ENCODE measurements at regions not wholly inside any gene's neighbourhood (a gene's known extent, or its start where the extent isn't known, plus 50 kb on each side); places are given as distances from the start of the nearest gene placed in this dataset.

- TF ChIP-seq, protein P1, sequence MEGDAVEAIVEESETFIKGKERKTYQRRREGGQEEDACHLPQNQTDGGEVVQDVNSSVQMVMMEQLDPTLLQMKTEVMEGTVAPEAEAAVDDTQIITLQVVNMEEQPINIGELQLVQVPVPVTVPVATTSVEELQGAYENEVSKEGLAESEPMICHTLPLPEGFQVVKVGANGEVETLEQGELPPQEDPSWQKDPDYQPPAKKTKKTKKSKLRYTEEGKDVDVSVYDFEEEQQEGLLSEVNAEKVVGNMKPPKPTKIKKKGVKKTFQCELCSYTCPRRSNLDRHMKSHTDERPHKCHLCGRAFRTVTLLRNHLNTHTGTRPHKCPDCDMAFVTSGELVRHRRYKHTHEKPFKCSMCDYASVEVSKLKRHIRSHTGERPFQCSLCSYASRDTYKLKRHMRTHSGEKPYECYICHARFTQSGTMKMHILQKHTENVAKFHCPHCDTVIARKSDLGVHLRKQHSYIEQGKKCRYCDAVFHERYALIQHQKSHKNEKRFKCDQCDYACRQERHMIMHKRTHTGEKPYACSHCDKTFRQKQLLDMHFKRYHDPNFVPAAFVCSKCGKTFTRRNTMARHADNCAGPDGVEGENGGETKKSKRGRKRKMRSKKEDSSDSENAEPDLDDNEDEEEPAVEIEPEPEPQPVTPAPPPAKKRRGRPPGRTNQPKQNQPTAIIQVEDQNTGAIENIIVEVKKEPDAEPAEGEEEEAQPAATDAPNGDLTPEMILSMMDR (conservative IDR thresholded peaks at IDR 0.05; ENCODE audit: low read length) = no peak
- no peak for TF ChIP-seq EZH2phosphoT487 (IDR thresholded peaks at IDR 0.05; ENCODE audit: borderline replicate concordance, low read depth, low read length)
Measured at GRCh38 chr13:111395511-111396393, 75.3 kb downstream of the TEX29 start.
